MCF 10A (cell line): ENCODE measurements at regions not wholly inside any gene's neighbourhood (a gene's known extent, or its start where the extent isn't known, plus 50 kb on each side); places are given as distances from the start of the nearest gene placed in this dataset.

Source experiments
- BruUV-seq: library from RNA; stranded (reverse); fragments of 400-500 nt; replicated peaks from 2 replicates; lab custom pipeline; 2021; lab: Mats Ljungman, UMichigan
- CTCF ChIA-PET: fragments of 300-600 bp; sonication (Branson Sonifier 250); formaldehyde crosslinking; extraction: SDS; loops from one replicate; lab custom pipeline; 2021; ENCODE audit warnings: antibody characterized with exemption, inconsistent platforms; lab: Yijun Ruan, JAX
- POLR2A ChIA-PET: fragments of 300-600, 350-650 bp; sonication (Branson Sonifier 250); formaldehyde crosslinking; extraction: SDS; loops from one replicate; lab custom pipeline; 2020; ENCODE audit warnings: antibody characterized with exemption, inconsistent platforms; lab: Yijun Ruan, JAX
- DNase-seq: peaks from one replicate; pipeline ENCODE4 v3.0.0-alpha.2; 2018; ENCODE audit not compliant: unreplicated experiment
- H3K27ac Mint-ChIP-seq: one replicate; pipeline ENCODE4 v1.8.0; 2022; ENCODE audit warnings: mild to moderate bottlenecking, low read depth, mixed read lengths; ENCODE audit not compliant: unreplicated experiment
- H3K27me3 Mint-ChIP-seq: one replicate; pipeline ENCODE4 v1.8.0; 2022; ENCODE audit warnings: mixed read lengths; ENCODE audit not compliant: insufficient read depth, unreplicated experiment
- H3K36me3 Mint-ChIP-seq: one replicate; pipeline ENCODE4 v1.8.0; 2022; ENCODE audit warnings: mild to moderate bottlenecking, moderate library complexity, mixed read lengths; ENCODE audit not compliant: insufficient read depth, unreplicated experiment
- H3K4me1 Mint-ChIP-seq: one replicate; pipeline ENCODE4 v1.8.0; 2022; ENCODE audit warnings: mixed read lengths; ENCODE audit not compliant: insufficient read depth, unreplicated experiment
- H3K4me3 Mint-ChIP-seq: one replicate; pipeline ENCODE4 v1.8.0; 2022; ENCODE audit warnings: mild to moderate bottlenecking, moderate library complexity, mixed read lengths; ENCODE audit not compliant: unreplicated experiment
- H3K9me3 Mint-ChIP-seq: one replicate; pipeline ENCODE4 v1.8.0; 2022; ENCODE audit warnings: mixed read lengths; ENCODE audit not compliant: unreplicated experiment
- intact Hi-C: fragments of 100-400 bp; cut with micrococcal nuclease; formaldehyde crosslinking; loops from 2 replicates; pipeline ENCODE4 v1.14.1; 2022
- TF ChIP-seq, protein P1 (sequence below): fragments of 200-600 bp; IDR thresholded peaks from one replicate; pipeline ENCODE4 v1.8.0; 2022; ENCODE audit warnings: antibody characterized with exemption, mild to moderate bottlenecking; ENCODE audit not compliant: unreplicated experiment

DNA sequence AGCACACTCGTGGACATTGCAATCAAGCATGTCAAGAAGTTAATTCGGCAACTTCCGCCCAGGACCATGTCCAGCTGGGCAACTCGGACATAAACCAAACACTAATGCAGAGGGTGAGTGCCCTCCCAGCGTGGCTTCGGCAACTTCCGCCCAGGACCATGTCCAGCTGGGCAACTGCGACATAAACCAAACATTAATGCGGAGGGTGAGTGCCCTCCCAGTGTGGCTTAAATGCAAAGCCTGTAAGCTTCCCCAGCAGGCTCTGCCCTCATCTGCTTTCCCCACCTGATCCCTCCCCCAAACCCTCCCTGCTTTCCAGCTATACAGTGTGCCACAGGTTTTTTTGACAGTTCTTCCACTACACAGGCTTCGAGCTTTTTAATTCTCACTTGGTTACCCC is 143.4 kb downstream of the PXDC1 start:
- BruUV-seq, result no TSS peak
- peaks cover 21% of the 10 kb centered on the region for H3K4me1 Mint-ChIP-seq

DNA sequence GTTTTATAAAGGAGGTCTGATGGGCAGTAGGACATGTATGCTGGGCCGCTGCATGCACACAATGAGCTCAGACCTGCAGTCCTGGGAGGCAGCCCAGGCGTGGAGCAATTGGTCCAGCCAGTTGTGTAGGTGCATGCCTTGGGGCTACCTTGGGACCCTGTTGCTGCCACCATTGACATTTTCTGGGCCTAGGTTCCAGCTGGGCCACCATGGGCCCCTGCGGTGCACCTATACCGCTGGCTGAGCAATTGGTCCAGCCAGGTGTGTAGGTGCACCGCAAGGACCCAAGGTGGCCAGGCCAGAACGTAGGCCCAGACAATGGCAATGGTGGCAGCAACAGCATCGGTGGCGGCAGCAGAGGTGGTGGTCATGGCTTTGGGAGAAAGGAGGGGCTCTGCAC is 143.9 kb downstream of the PXDC1 start:
- Mint-ChIP-seq H3K4me3 (no peak overlapping the region), H3K36me3 (no peaks in the 10 kb centered on the region), H3K27me3 (no peaks in the 10 kb centered on the region), H3K9me3 (no peaks in the 10 kb centered on the region), H3K27ac (no peak overlapping the region), H3K4me1 (peaks cover 16% of the 10 kb centered on the region)
- BruUV-seq, result no TSS peak
- TF ChIP-seq, protein P1, sequence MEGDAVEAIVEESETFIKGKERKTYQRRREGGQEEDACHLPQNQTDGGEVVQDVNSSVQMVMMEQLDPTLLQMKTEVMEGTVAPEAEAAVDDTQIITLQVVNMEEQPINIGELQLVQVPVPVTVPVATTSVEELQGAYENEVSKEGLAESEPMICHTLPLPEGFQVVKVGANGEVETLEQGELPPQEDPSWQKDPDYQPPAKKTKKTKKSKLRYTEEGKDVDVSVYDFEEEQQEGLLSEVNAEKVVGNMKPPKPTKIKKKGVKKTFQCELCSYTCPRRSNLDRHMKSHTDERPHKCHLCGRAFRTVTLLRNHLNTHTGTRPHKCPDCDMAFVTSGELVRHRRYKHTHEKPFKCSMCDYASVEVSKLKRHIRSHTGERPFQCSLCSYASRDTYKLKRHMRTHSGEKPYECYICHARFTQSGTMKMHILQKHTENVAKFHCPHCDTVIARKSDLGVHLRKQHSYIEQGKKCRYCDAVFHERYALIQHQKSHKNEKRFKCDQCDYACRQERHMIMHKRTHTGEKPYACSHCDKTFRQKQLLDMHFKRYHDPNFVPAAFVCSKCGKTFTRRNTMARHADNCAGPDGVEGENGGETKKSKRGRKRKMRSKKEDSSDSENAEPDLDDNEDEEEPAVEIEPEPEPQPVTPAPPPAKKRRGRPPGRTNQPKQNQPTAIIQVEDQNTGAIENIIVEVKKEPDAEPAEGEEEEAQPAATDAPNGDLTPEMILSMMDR, result no peak
- ChIA-PET CTCF (no interaction called here), POLR2A (interaction anchor here (0.6 to 1.2 kb wide), 2 partner anchors 13 to 107 kb away, joined by 3 to 4 read pairs; no protein-coding TSS in a partner anchor)
- DNase-seq, result no peak
- intact Hi-C loops, result no loop called here

More for the DNA sequence above, 143.4 kb downstream of the PXDC1 start:
- Mint-ChIP-seq H3K36me3 (no peaks in the 10 kb centered on the region), H3K4me3 (no peak overlapping the region), H3K9me3 (no peaks in the 10 kb centered on the region), H3K27ac (no peak overlapping the region), H3K27me3 (no peaks in the 10 kb centered on the region)
- ChIA-PET POLR2A (no interaction called here), CTCF (no interaction called here)
- no peak for DNase-seq
- TF ChIP-seq, protein P1, result no peak
- intact Hi-C loops, result no loop called here

DNA sequence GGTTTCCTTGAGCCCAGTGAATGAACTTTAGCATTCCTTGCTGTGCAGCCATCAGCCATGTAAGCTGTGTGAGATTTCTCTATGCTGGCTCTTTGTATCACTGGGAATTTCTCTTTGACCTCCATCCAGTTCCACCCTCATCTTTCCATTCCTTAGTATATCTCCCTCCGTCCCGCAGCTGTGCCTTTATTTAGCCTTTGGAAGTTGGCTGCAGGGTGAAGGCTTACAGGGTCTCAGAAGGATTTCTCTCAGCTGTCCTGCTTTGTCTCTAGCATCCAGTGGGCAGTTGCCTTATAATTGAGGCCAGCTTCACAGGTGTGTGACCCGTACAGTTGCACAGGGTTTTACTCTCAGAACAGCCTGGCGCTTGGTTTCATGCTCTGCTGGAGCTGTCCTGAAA is 144.3 kb downstream of the PXDC1 start:
- DNase-seq, result no peak
- intact Hi-C loops, result no loop called here
- Mint-ChIP-seq H3K36me3 (no peaks in the 10 kb centered on the region), H3K27me3 (no peaks in the 10 kb centered on the region), H3K4me1 (peaks cover 13% of the 10 kb centered on the region), H3K27ac (no peak overlapping the region), H3K4me3 (no peak overlapping the region), H3K9me3 (no peaks in the 10 kb centered on the region)
- POLR2A ChIA-PET, result interaction anchor here (0.6 to 1.2 kb wide), 2 partner anchors 12 to 107 kb away, joined by 3 to 4 read pairs; no protein-coding TSS in a partner anchor
- BruUV-seq, result no TSS peak
- TF ChIP-seq, protein P1, result no peak
- CTCF ChIA-PET, result no interaction called here

DNA sequence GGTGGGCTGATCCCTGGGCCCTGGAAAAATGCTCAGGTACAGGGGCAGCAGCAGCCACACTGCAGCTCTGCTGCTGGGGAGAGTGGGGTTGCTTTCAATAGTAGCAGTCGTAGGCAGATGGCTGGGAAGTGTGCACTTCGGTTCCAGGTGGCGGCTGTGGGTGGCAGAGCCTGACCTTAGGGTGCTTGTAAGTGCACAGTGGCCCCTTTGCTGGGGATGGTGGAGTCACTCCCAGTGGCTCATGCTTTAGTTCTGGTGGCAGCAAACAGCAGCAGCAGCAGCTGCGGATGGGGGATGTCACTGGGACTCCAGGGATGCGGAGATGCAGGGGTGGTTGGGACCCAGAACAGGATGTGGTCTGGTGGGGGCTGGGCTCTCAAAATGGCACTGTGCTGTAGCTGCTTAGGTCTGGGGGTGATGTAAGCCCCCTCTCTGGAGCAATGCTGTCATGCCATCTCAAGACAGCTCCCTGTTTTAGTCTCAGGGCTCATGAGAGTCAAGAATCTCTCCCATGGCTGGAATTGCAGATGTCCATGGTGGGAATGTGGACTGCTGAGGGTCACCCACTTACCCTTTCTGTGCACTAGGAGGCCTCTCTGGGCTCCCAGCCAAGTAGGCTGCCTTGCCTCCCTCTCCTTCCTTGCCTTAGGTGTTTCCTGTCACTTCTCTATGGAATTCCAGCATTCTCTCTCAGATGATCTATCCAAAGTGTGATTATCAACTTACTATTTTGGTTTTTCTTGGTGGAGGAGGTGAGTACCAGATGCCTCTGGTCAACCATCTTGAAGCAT is 146.7 kb upstream of the SLC22A23 start:
- H3K36me3 Mint-ChIP-seq, result no peaks in the 10 kb centered on the region
- ChIA-PET POLR2A (interaction anchor here (0.9 to 1.4 kb wide), 2 partner anchors 9 to 77 kb away, joined by 3 read pairs; no protein-coding TSS in a partner anchor), CTCF (interaction anchor here (0.6 to 1.0 kb wide), 3 partner anchors 12 to 304 kb away, joined by 3 read pairs; no protein-coding TSS in a partner anchor)
- H3K4me3 Mint-ChIP-seq, result no peak overlapping the region
- DNase-seq, result peak; percentile 63
- no peaks in the 10 kb centered on the region for H3K9me3 Mint-ChIP-seq
- no peak overlapping the region for H3K27ac Mint-ChIP-seq
- intact Hi-C loops, result no loop called here
- no peaks in the 10 kb centered on the region for H3K27me3 Mint-ChIP-seq
- TF ChIP-seq, protein P1, result no peak
- no TSS peak for BruUV-seq
- H3K4me1 Mint-ChIP-seq, result no peaks in the 10 kb centered on the region
